ENCODE measurements at regions not wholly inside any gene's neighbourhood (a gene's known extent, or its start where the extent isn't known, plus 50 kb on each side); places are given as distances from the start of the nearest gene placed in this dataset.

GRCh38 chr21:18917622-18918021 lies 514.0 kb upstream of the TMPRSS15 start:
- peaks cover 0 to 6% (median under 1%) of the 10 kb centered on the region in 4 donors for H3K9me3 ChIP-seq (ENCODE audit: control insufficient read depth in 4 of 4, insufficient read depth in 3 of 4, low read length in 3 of 4)
- H3K4me3 ChIP-seq: no peak overlapping the region
- 54 to 77% methylated on average over 6 of the region's 6 CpGs for WGBS, 2 donors
- no peak overlapping the region for H3K9ac ChIP-seq (ENCODE audit: insufficient read depth in 1 of 2, low read length in 2 of 2)
- DNase-seq: peak; percentile 27 to 67 (median 32)
- H3K27ac ChIP-seq (ENCODE audit: low read depth in 1 of 2, low read length in 1 of 2): no peak overlapping the region
- H3K36me3 ChIP-seq (ENCODE audit: control insufficient read depth in 4 of 4, insufficient read depth in 4 of 4, low read length in 4 of 4): no peaks in the 10 kb centered on the region
- no peak for ATAC-seq (ENCODE audit: insufficient read depth, low FRiP score)
- no peak for TF ChIP-seq CTCF (IDR thresholded peaks at IDR 0.05; ENCODE audit: control extremely low read depth, extremely low read depth)
- H3K4me1 ChIP-seq (ENCODE audit: control insufficient read depth in 5 of 5, insufficient read depth in 5 of 5, low read length in 5 of 5): no peaks in the 10 kb centered on the region
- no peaks in the 10 kb centered on the region for H3K27me3 ChIP-seq (ENCODE audit: control insufficient read depth in 3 of 3, insufficient read depth in 3 of 3, low read length in 2 of 3)

DNA sequence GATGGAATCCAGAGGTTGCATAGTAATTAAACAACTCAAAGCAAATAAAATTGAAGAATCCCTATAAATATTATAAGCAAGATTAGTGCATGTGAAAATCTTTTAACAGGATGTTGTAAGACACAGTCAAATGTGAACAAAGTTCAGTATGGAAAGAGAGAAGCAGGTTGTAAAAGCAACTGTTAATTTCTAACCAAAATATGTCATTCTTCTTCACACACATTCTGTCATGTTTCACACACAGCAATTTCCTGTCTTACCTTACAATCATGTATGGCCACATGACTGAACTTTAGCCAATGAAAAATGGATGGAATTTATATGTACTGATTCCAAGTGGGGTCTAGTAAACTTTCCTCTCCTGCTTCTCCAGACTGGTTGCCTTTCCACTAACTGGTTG lies 527.7 kb upstream of the TMPRSS15 start:
- TF ChIP-seq CTCF (IDR thresholded peaks at IDR 0.05; ENCODE audit: control extremely low read depth, extremely low read depth): no peak
- Histone ChIP-seq H3K9ac (ENCODE audit: insufficient read depth in 1 of 2, low read length in 2 of 2) (no peak overlapping the region), H3K4me1 (ENCODE audit: control insufficient read depth in 5 of 5, insufficient read depth in 5 of 5, low read length in 5 of 5) (no peaks in the 10 kb centered on the region), H3K27me3 (ENCODE audit: control insufficient read depth in 3 of 3, insufficient read depth in 3 of 3, low read length in 2 of 3) (no peaks in the 10 kb centered on the region), H3K9me3 (ENCODE audit: control insufficient read depth in 4 of 4, insufficient read depth in 3 of 4, low read length in 3 of 4) (no peaks in the 10 kb centered on the region), H3K4me3 (no peak overlapping the region), H3K36me3 (ENCODE audit: control insufficient read depth in 4 of 4, insufficient read depth in 4 of 4, low read length in 4 of 4) (no peaks in the 10 kb centered on the region), H3K27ac (ENCODE audit: low read depth in 1 of 2, low read length in 1 of 2) (no peak overlapping the region)
- no peak for DNase-seq
- ATAC-seq (ENCODE audit: insufficient read depth, low FRiP score): no peak

- Histone ChIP-seq H3K27ac (ENCODE audit: low read depth in 1 of 2, low read length in 1 of 2) (no peak overlapping the region), H3K36me3 (ENCODE audit: control insufficient read depth in 4 of 4, insufficient read depth in 4 of 4, low read length in 4 of 4) (no peaks in the 10 kb centered on the region), H3K9me3 (ENCODE audit: control insufficient read depth in 4 of 4, insufficient read depth in 3 of 4, low read length in 3 of 4) (no peaks in the 10 kb centered on the region), H3K4me1 (ENCODE audit: control insufficient read depth in 5 of 5, insufficient read depth in 5 of 5, low read length in 5 of 5) (no peaks in the 10 kb centered on the region), H3K4me3 (no peak overlapping the region), H3K27me3 (ENCODE audit: control insufficient read depth in 3 of 3, insufficient read depth in 3 of 3, low read length in 2 of 3) (no peaks in the 10 kb centered on the region), H3K9ac (ENCODE audit: insufficient read depth in 1 of 2, low read length in 2 of 2) (no peak overlapping the region)
- no peak for ATAC-seq (ENCODE audit: insufficient read depth, low FRiP score)
- no peak for DNase-seq
- TF ChIP-seq CTCF (IDR thresholded peaks at IDR 0.05; ENCODE audit: control extremely low read depth, extremely low read depth): no peak
- WGBS, 2 donors: 76 to 90% methylated on average over 7 of the region's 7 CpGs
These were observed 533.8 kb upstream of the TMPRSS15 start for GRCh38 chr21:18937337-18937736.

- H3K27ac ChIP-seq (ENCODE audit: low read depth in 1 of 2, low read length in 1 of 2): no peak overlapping the region
- no peaks in the 10 kb centered on the region for H3K9me3 ChIP-seq (ENCODE audit: control insufficient read depth in 4 of 4, insufficient read depth in 3 of 4, low read length in 3 of 4)
- 81 to 84% methylated on average over 4 of the region's 4 CpGs for WGBS, 2 donors
- H3K9ac ChIP-seq (ENCODE audit: insufficient read depth in 1 of 2, low read length in 2 of 2): no peak overlapping the region
- H3K4me3 ChIP-seq: no peak overlapping the region
- H3K36me3 ChIP-seq (ENCODE audit: control insufficient read depth in 4 of 4, insufficient read depth in 4 of 4, low read length in 4 of 4): no peaks in the 10 kb centered on the region
- TF ChIP-seq CTCF (IDR thresholded peaks at IDR 0.05; ENCODE audit: control extremely low read depth, extremely low read depth): no peak
- DNase-seq (no peak), ATAC-seq (ENCODE audit: insufficient read depth, low FRiP score) (no peak)
- no peaks in the 10 kb centered on the region for H3K27me3 ChIP-seq (ENCODE audit: control insufficient read depth in 3 of 3, insufficient read depth in 3 of 3, low read length in 2 of 3)
- H3K4me1 ChIP-seq (ENCODE audit: control insufficient read depth in 5 of 5, insufficient read depth in 5 of 5, low read length in 5 of 5): no peaks in the 10 kb centered on the region
These were observed 537.2 kb upstream of the TMPRSS15 start for GRCh38 chr21:18940791-18941190.

Measured in lung (tissue), 11 donors.